GM23338 (cell line): ENCODE measurements at regions not wholly inside any gene's neighbourhood (a gene's known extent, or its start where the extent isn't known, plus 50 kb on each side); places are given as distances from the start of the nearest gene placed in this dataset.

Experiments used
- ATAC-seq: fragments of 200-7000 bp; cut with Tn5 transposase; 3 replicates; pipeline ENCODE4 v1.9.1; 2020
- DNase-seq: peaks from one replicate; pipeline ENCODE4 v3.0.0-alpha.2; 2015; ENCODE audit warnings: low spot score
- H2AFZ ChIP-seq: fragments of 200-600 bp; sonication (generic); 2 replicates; pipeline ENCODE4 v1.8.0; 2016; ENCODE audit warnings: antibody characterized with exemption, mild to moderate bottlenecking, moderate library complexity
- H3F3A ChIP-seq: fragments of 200-600 bp; sonication (generic); replicated peaks from 2 replicates; pipeline ENCODE4 v1.8.0; 2017; ENCODE audit warnings: antibody characterized with exemption, mixed run types, low read depth
- H3K27ac ChIP-seq: fragments of 200-600 bp; sonication (generic); 2 replicates; pipeline ENCODE4 v1.6.1; 2016; ENCODE audit warnings: low read depth
- H3K27me3 ChIP-seq: fragments of 200-600 bp; sonication (generic); 2 replicates; pipeline ENCODE4 v1.8.0; 2016; ENCODE audit warnings: mild to moderate bottlenecking, mixed run types, moderate library complexity; ENCODE audit not compliant: insufficient read depth
- H3K36me3 ChIP-seq: fragments of 200-600 bp; sonication (generic); 2 replicates; pipeline ENCODE4 v1.8.0; 2016; ENCODE audit warnings: mild to moderate bottlenecking; ENCODE audit not compliant: insufficient read depth
- H3K4me1 ChIP-seq: fragments of 200-600 bp; sonication (generic); 2 replicates; pipeline ENCODE4 v1.8.0; 2016; ENCODE audit warnings: mild to moderate bottlenecking, moderate library complexity; ENCODE audit not compliant: insufficient read depth
- H3K4me2 ChIP-seq: fragments of 200-600 bp; sonication (generic); 2 replicates; pipeline ENCODE4 v1.7.1; 2017; ENCODE audit warnings: mixed run types
- H3K4me3 ChIP-seq: fragments of 200-600 bp; sonication (generic); 2 replicates; pipeline ENCODE4 v1.6.1; 2016; ENCODE audit warnings: mixed run types
- H3K79me2 ChIP-seq: fragments of 200-600 bp; sonication (generic); replicated peaks from 2 replicates; pipeline ENCODE4 v1.8.0; 2017; ENCODE audit warnings: mild to moderate bottlenecking; ENCODE audit not compliant: insufficient read depth
- H3K9me2 ChIP-seq: fragments of 200-600 bp; sonication (generic); 2 replicates; pipeline ENCODE4 v1.8.0; 2017; ENCODE audit not compliant: insufficient read depth
- H4K20me1 ChIP-seq: fragments of 200-600 bp; sonication (generic); replicated peaks from 2 replicates; pipeline ENCODE4 v1.8.0; 2017; ENCODE audit warnings: mild to moderate bottlenecking; ENCODE audit not compliant: insufficient read depth
- H3K27ac Mint-ChIP-seq: 2 replicates; pipeline ENCODE4 v1.8.0; 2020; ENCODE audit warnings: inconsistent platforms, mild to moderate bottlenecking, moderate library complexity, mixed read lengths
- H3K27me3 Mint-ChIP-seq: 3 replicates; pipeline ENCODE4 v1.8.0; 2022; ENCODE audit warnings: low read depth, mild to moderate bottlenecking, moderate library complexity, mixed read lengths, inconsistent platforms; ENCODE audit not compliant: insufficient read depth, poor library complexity
- H3K36me3 Mint-ChIP-seq: 3 replicates; pipeline ENCODE4 v1.8.0; 2021; ENCODE audit warnings: low read depth, mild to moderate bottlenecking, inconsistent platforms, moderate library complexity, mixed read lengths
- H3K4me1 Mint-ChIP-seq: 3 replicates; pipeline ENCODE4 v1.8.0; 2020; ENCODE audit warnings: mild to moderate bottlenecking, inconsistent platforms, mixed read lengths
- H3K4me3 Mint-ChIP-seq: 3 replicates; pipeline ENCODE4 v1.8.0; 2021; ENCODE audit warnings: moderate library complexity, mild to moderate bottlenecking, inconsistent platforms, mixed read lengths
- H3K9me3 Mint-ChIP-seq: 3 replicates; pipeline ENCODE4 v1.8.0; 2020; ENCODE audit warnings: moderate library complexity, mild to moderate bottlenecking, inconsistent platforms, mixed read lengths
- JUNB ChIP-seq: IDR thresholded peaks from one replicate; pipeline ENCODE4 v1.6.1; 2016; ENCODE audit warnings: antibody characterized with exemption; ENCODE audit not compliant: unreplicated experiment
- NANOG ChIP-seq: IDR thresholded peaks from 2 replicates; pipeline ENCODE4 v1.6.1; 2016; ENCODE audit warnings: antibody characterized with exemption, borderline replicate concordance
- ZNF114 ChIP-seq: fragments of 250-450 bp; sonication (Bioruptor Pico); IDR thresholded peaks from 2 replicates; pipeline ENCODE4 v1.5.0; 2020; ENCODE audit warnings: mild to moderate bottlenecking, moderate library complexity
- ZNF331 ChIP-seq: fragments of 250-450 bp; sonication (Bioruptor Pico); IDR thresholded peaks from 2 replicates; pipeline ENCODE4 v1.5.0; 2020; ENCODE audit warnings: low read depth, mild to moderate bottlenecking, moderate library complexity
- TF ChIP-seq, protein P1 (sequence below), 2 experiments: fragments of 200-600 bp in 1 of 2; sonication (generic) in 1 of 2; conservative IDR thresholded peaks; 2 replicates each; pipeline versions ENCODE4 v1.5.1 to v1.6.1; 2016 to 2017; ENCODE audit warnings: antibody characterized with exemption in 2 of 2, low read depth in 2 of 2, mild to moderate bottlenecking in 2 of 2, moderate library complexity in 1 of 2
- TF ChIP-seq, protein P2 (sequence below): fragments of 250-450 bp; sonication (Bioruptor Pico); IDR thresholded peaks from 2 replicates; pipeline ENCODE4 v1.5.0; 2020; ENCODE audit warnings: mild to moderate bottlenecking, moderate library complexity
- TF ChIP-seq, protein P3 (sequence below): IDR thresholded peaks from one replicate; pipeline ENCODE4 v1.6.1; 2018; ENCODE audit warnings: antibody characterized with exemption; ENCODE audit not compliant: unreplicated experiment

DNA sequence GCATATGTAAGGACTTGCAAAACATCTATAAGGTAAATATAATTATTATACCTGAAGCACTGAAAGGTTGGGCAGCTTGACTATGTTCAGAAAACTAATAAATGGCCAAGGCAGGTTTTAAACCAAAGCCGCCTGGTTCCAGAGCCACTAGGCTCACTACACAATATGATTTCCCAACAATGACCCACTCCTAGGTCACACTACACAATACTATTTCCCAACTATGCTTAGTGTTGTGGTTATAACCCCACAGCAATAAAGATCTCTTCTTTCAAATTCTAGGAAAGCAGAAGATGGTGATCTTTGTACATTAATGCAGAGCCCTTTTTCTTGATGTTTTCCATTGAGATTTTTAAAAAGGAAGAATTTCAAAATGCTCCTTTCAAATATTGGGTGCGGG, 180.4 kb downstream of the CYRIA start (continued):
- no peak for TF ChIP-seq JUNB

DNA sequence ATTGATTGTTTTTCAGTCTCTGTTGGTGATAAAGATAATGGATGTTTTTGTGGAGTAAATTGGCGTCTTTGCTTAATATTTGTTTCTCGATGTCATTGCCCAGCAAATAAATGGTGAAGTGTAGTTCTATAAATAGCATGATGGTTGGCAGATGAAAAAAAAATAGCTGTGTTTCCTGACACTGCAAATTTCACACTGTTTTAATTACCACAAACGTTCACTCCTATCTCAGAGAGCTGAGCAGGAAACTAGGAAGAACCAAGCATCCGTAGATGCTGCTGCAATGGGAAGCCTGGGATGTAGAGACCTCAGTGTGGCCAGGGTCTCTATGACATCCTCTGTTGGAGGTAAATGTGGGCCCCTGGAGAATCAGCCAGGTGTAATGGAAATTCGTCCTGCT, 183.2 kb downstream of the CYRIA start:
- Mint-ChIP-seq H3K27ac (no peak overlapping the region), H3K9me3 (peaks cover 5% of the 10 kb centered on the region; the same call in 1 of the 3 replicates), H3K4me3 (no peak overlapping the region), H3K36me3 (no peaks in the 10 kb centered on the region), H3K4me1 (no peaks in the 10 kb centered on the region), H3K27me3 (no peaks in the 10 kb centered on the region)
- Histone ChIP-seq H3K4me1 (no peaks in the 10 kb centered on the region), H4K20me1 (no peaks in the 10 kb centered on the region), H2AFZ (no peak overlapping the region), H3F3A (no peaks in the 10 kb centered on the region), H3K4me3 (no peak overlapping the region), H3K27ac (no peak overlapping the region), H3K36me3 (no peaks in the 10 kb centered on the region), H3K79me2 (no peaks in the 10 kb centered on the region), H3K27me3 (no peaks in the 10 kb centered on the region), H3K4me2 (no peak overlapping the region), H3K9me2 (peaks cover 8% of the 10 kb centered on the region)
- DNase-seq (no peak), ATAC-seq (no peak)
- no peak for TF ChIP-seq JUNB
- TF ChIP-seq ZNF114 (CRISPR knock-in tag), result no peak
- no peak for TF ChIP-seq ZNF331 (CRISPR knock-in tag)
- TF ChIP-seq, protein P1, sequence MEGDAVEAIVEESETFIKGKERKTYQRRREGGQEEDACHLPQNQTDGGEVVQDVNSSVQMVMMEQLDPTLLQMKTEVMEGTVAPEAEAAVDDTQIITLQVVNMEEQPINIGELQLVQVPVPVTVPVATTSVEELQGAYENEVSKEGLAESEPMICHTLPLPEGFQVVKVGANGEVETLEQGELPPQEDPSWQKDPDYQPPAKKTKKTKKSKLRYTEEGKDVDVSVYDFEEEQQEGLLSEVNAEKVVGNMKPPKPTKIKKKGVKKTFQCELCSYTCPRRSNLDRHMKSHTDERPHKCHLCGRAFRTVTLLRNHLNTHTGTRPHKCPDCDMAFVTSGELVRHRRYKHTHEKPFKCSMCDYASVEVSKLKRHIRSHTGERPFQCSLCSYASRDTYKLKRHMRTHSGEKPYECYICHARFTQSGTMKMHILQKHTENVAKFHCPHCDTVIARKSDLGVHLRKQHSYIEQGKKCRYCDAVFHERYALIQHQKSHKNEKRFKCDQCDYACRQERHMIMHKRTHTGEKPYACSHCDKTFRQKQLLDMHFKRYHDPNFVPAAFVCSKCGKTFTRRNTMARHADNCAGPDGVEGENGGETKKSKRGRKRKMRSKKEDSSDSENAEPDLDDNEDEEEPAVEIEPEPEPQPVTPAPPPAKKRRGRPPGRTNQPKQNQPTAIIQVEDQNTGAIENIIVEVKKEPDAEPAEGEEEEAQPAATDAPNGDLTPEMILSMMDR (conservative IDR thresholded peaks at IDR 0.05; ENCODE audit: low read depth in 2 of 2), result no peak
- TF ChIP-seq NANOG, result no peak
- TF ChIP-seq, protein P2, sequence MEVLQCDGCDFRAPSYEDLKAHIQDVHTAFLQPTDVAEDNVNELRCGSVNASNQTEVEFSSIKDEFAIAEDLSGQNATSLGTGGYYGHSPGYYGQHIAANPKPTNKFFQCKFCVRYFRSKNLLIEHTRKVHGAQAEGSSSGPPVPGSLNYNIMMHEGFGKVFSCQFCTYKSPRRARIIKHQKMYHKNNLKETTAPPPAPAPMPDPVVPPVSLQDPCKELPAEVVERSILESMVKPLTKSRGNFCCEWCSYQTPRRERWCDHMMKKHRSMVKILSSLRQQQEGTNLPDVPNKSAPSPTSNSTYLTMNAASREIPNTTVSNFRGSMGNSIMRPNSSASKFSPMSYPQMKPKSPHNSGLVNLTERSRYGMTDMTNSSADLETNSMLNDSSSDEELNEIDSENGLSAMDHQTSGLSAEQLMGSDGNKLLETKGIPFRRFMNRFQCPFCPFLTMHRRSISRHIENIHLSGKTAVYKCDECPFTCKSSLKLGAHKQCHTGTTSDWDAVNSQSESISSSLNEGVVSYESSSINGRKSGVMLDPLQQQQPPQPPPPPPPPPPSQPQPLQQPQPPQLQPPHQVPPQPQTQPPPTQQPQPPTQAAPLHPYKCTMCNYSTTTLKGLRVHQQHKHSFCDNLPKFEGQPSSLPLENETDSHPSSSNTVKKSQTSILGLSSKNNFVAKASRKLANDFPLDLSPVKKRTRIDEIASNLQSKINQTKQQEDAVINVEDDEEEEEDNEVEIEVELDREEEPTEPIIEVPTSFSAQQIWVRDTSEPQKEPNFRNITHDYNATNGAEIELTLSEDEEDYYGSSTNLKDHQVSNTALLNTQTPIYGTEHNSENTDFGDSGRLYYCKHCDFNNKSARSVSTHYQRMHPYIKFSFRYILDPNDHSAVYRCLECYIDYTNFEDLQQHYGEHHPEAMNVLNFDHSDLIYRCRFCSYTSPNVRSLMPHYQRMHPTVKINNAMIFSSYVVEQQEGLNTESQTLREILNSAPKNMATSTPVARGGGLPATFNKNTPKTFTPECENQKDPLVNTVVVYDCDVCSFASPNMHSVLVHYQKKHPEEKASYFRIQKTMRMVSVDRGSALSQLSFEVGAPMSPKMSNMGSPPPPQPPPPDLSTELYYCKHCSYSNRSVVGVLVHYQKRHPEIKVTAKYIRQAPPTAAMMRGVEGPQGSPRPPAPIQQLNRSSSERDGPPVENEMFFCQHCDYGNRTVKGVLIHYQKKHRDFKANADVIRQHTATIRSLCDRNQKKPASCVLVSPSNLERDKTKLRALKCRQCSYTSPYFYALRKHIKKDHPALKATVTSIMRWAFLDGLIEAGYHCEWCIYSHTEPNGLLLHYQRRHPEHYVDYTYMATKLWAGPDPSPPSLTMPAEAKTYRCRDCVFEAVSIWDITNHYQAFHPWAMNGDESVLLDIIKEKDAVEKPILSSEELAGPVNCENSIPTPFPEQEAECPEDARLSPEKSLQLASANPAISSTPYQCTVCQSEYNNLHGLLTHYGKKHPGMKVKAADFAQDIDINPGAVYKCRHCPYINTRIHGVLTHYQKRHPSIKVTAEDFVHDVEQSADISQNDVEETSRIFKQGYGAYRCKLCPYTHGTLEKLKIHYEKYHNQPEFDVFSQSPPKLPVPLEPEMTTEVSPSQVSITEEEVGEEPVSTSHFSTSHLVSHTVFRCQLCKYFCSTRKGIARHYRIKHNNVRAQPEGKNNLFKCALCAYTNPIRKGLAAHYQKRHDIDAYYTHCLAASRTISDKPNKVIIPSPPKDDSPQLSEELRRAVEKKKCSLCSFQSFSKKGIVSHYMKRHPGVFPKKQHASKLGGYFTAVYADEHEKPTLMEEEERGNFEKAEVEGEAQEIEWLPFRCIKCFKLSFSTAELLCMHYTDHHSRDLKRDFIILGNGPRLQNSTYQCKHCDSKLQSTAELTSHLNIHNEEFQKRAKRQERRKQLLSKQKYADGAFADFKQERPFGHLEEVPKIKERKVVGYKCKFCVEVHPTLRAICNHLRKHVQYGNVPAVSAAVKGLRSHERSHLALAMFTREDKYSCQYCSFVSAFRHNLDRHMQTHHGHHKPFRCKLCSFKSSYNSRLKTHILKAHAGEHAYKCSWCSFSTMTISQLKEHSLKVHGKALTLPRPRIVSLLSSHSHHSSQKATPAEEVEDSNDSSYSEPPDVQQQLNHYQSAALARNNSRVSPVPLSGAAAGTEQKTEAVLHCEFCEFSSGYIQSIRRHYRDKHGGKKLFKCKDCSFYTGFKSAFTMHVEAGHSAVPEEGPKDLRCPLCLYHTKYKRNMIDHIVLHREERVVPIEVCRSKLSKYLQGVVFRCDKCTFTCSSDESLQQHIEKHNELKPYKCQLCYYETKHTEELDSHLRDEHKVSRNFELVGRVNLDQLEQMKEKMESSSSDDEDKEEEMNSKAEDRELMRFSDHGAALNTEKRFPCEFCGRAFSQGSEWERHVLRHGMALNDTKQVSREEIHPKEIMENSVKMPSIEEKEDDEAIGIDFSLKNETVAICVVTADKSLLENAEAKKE (CRISPR knock-in tag), result no peak
- TF ChIP-seq, protein P3, sequence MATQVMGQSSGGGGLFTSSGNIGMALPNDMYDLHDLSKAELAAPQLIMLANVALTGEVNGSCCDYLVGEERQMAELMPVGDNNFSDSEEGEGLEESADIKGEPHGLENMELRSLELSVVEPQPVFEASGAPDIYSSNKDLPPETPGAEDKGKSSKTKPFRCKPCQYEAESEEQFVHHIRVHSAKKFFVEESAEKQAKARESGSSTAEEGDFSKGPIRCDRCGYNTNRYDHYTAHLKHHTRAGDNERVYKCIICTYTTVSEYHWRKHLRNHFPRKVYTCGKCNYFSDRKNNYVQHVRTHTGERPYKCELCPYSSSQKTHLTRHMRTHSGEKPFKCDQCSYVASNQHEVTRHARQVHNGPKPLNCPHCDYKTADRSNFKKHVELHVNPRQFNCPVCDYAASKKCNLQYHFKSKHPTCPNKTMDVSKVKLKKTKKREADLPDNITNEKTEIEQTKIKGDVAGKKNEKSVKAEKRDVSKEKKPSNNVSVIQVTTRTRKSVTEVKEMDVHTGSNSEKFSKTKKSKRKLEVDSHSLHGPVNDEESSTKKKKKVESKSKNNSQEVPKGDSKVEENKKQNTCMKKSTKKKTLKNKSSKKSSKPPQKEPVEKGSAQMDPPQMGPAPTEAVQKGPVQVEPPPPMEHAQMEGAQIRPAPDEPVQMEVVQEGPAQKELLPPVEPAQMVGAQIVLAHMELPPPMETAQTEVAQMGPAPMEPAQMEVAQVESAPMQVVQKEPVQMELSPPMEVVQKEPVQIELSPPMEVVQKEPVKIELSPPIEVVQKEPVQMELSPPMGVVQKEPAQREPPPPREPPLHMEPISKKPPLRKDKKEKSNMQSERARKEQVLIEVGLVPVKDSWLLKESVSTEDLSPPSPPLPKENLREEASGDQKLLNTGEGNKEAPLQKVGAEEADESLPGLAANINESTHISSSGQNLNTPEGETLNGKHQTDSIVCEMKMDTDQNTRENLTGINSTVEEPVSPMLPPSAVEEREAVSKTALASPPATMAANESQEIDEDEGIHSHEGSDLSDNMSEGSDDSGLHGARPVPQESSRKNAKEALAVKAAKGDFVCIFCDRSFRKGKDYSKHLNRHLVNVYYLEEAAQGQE, result no peak
